K562 (cell line): ENCODE measurements at regions not wholly inside any gene's neighbourhood (a gene's known extent, or its start where the extent isn't known, plus 50 kb on each side); places are given as distances from the start of the nearest gene placed in this dataset.

Experiments used
- ATAC-seq: fragments of 200-7000 bp; cut with Tn5 transposase; 3 replicates; pipeline ENCODE4 v1.9.1; 2020; ENCODE audit warnings: moderate library complexity
- BruUV-seq: library from RNA; stranded (reverse); fragments of 400-500 nt; replicated peaks from 2 replicates; lab custom pipeline; 2021; lab: Mats Ljungman, UMichigan
- CTCF ChIA-PET: fragments of 300-600 bp; formaldehyde crosslinking; extraction: SDS; loops from one replicate; lab custom pipeline; 2021; ENCODE audit warnings: low intra/inter-chr PET ratio; lab: Yijun Ruan, JAX
- POLR2A ChIA-PET: fragments of 300-600, 350-650 bp; sonication (Branson Sonifier 250); formaldehyde crosslinking; extraction: SDS; loops from one replicate; lab custom pipeline; 2021; ENCODE audit warnings: antibody characterized with exemption, inconsistent platforms; lab: Yijun Ruan, JAX
- DNase-seq, 4 experiments: peaks; one replicate each; pipeline versions ENCODE4 v3.0.0 to v3.0.0-alpha.2; 2011 to 2018; ENCODE audit warnings: low spot score in 3 of 4, mixed read lengths in 3 of 4; ENCODE audit errors: extremely low read depth in 1 of 4
- FAIRE-seq: peaks from 2 replicates; lab custom pipeline; 2011; peaks lifted over from hg19 to GRCh38; lab: Jason Lieb, UNC
- H2AFZ ChIP-seq: 2 replicates; pipeline ENCODE4 v1.6.0; 2011; ENCODE audit warnings: low read depth, low read length, control low read depth, inconsistent platforms
- H3K27ac ChIP-seq: fragments of 200-600 bp; 3 replicates; pipeline ENCODE4 v1.8.0; 2011; ENCODE audit warnings: low read depth, mild to moderate bottlenecking, control low read depth, inconsistent platforms, low read length, moderate library complexity, mixed read lengths; ENCODE audit errors: extremely low read depth
- H3K27me3 ChIP-seq, 2 experiments: fragments of 300-600 bp in 1 of 2; 2 replicates in 1 of 2; 3 replicates in 1 of 2; pipeline versions ENCODE4 v1.6.0 to v1.8.0; 2011; ENCODE audit warnings: inconsistent platforms in 2 of 2, low read length in 2 of 2, mild to moderate bottlenecking in 1 of 2, mixed read lengths in 1 of 2, moderate library complexity in 1 of 2; ENCODE audit not compliant: control insufficient read depth in 2 of 2, insufficient read depth in 2 of 2
- H3K36me3 ChIP-seq: fragments of 300-600 bp; 3 replicates; pipeline ENCODE4 v1.8.0; 2011; ENCODE audit warnings: mild to moderate bottlenecking, low read length, inconsistent platforms; ENCODE audit not compliant: control insufficient read depth, insufficient read depth
- H3K4me1 ChIP-seq, 2 experiments: fragments of 200-600 bp in 1 of 2; replicated peaks in 1 of 2; 2 replicates in 1 of 2; 3 replicates in 1 of 2; pipeline versions ENCODE4 v1.5.1 to v1.8.0; 2011; ENCODE audit warnings: inconsistent platforms in 2 of 2, low read length in 2 of 2, mild to moderate bottlenecking in 1 of 2, mixed read lengths in 1 of 2, moderate library complexity in 1 of 2; ENCODE audit not compliant: control insufficient read depth in 2 of 2, insufficient read depth in 2 of 2
- H3K4me2 ChIP-seq: 2 replicates; pipeline ENCODE4 v1.6.1; 2011; ENCODE audit warnings: low read length, control low read depth, inconsistent platforms, mixed read lengths; ENCODE audit not compliant: insufficient read depth
- H3K4me3 ChIP-seq: fragments of 200-600 bp; sonication (generic), shearing (Covaris generic); 2 replicates; pipeline ENCODE4 v1.5.1; 2016; ENCODE audit warnings: control low read depth, inconsistent platforms
- H3K79me2 ChIP-seq: fragments of 200-600 bp; 3 replicates; pipeline ENCODE4 v1.8.0; 2011; ENCODE audit warnings: low read length, inconsistent platforms; ENCODE audit not compliant: control insufficient read depth, insufficient read depth
- H3K9ac ChIP-seq, 2 experiments: 2 replicates each; pipeline versions ENCODE4 v1.6.0 to v1.6.1; 2011; ENCODE audit warnings: low read depth in 2 of 2, low read length in 2 of 2, control low read depth in 1 of 2, inconsistent platforms in 1 of 2, mild to moderate bottlenecking in 1 of 2, mixed read lengths in 1 of 2; ENCODE audit not compliant: insufficient read depth in 1 of 2
- H3K9me1 ChIP-seq: one replicate; pipeline ENCODE4 v1.6.0; 2011; ENCODE audit warnings: inconsistent platforms, mild to moderate bottlenecking, low read length, moderate library complexity; ENCODE audit not compliant: control insufficient read depth, insufficient read depth
- H3K9me3 ChIP-seq: replicated peaks from 2 replicates; pipeline ENCODE4 v1.5.1; 2011; ENCODE audit warnings: low read depth, low read length, inconsistent platforms; ENCODE audit not compliant: control insufficient read depth, insufficient read depth
- H4K20me1 ChIP-seq: replicated peaks from 2 replicates; pipeline ENCODE4 v1.6.1; 2011; ENCODE audit warnings: low read length, inconsistent platforms, mixed read lengths; ENCODE audit not compliant: control insufficient read depth, insufficient read depth
- C11orf30 ChIP-seq: fragments of 450-650 bp; IDR thresholded peaks from 2 replicates; pipeline ENCODE4 v1.6.1; 2016; ENCODE audit warnings: low read depth, mild to moderate bottlenecking
- L3MBTL2 ChIP-seq: fragments of 450-650 bp; IDR thresholded peaks from 2 replicates; pipeline ENCODE4 v1.6.1; 2016; ENCODE audit warnings: mild to moderate bottlenecking, moderate library complexity
- MAFG ChIP-seq: fragments of 450-650 bp; conservative IDR thresholded peaks from 2 replicates; pipeline ENCODE4 v1.6.1; 2016; ENCODE audit warnings: missing genetic modification characterization, missing compliant biosample characterization
- MTF1 ChIP-seq: fragments of 250-450 bp; sonication (Bioruptor Pico); IDR thresholded peaks from 2 replicates; pipeline ENCODE4 v1.9.0; 2021; ENCODE audit warnings: moderate library complexity, mild to moderate bottlenecking, inconsistent platforms, borderline replicate concordance
- NFE2 ChIP-seq: IDR thresholded peaks from 2 replicates; pipeline ENCODE4 v1.6.1; 2014; ENCODE audit warnings: antibody characterized with exemption, low read depth
- PHB2 ChIP-seq: fragments of 450-650 bp; IDR thresholded peaks from 2 replicates; pipeline ENCODE4 v1.6.1; 2017; ENCODE audit warnings: low read depth
- ZNF316 ChIP-seq: fragments of 450-650 bp; IDR thresholded peaks from 2 replicates; pipeline ENCODE4 v1.6.1; 2016
- WGBS: fragments of 100-300 bp; shearing (Covaris generic); methylation state at CpG from one replicate; pipeline ENCODE4 v1.1.6; 2016; ENCODE audit warnings: low coverage, mixed read lengths; ENCODE audit not compliant: insufficient coverage; ENCODE audit errors: missing lambda C conversion rate; 5-methylcytosine and 5-hydroxymethylcytosine counted together
- in situ Hi-C: fragments of 300-500 bp; cut with MboI; formaldehyde crosslinking; loops from 4 replicates; pipeline ENCODE4 v1.15.0; 2018; ENCODE audit warnings: inconsistent platforms, mixed read lengths
- intact Hi-C: fragments of 100-400 bp; cut with micrococcal nuclease; formaldehyde crosslinking; loops from 2 replicates; pipeline ENCODE4 v1.14.2; 2022

GRCh38 chr7:22651534-22652243 is 75.3 kb upstream of the IL6 start:
- Histone ChIP-seq H3K4me1 (peaks cover 0 to 14% of the 10 kb centered on the region in 2 experiments; a peak in 2 of 5 replicates), H2AFZ (no peak overlapping the region), H3K27me3 (no peaks in the 10 kb centered on the region), H4K20me1 (no peaks in the 10 kb centered on the region), H3K9ac (no peak overlapping the region), H3K79me2 (0 out of 3 replicates have a peak, but pooled peaks cover 2% of the 10 kb centered on the region), H3K27ac (no peak overlapping the region), H3K4me2 (no peak overlapping the region), H3K9me3 (peaks cover 33% of the 10 kb centered on the region), H3K9me1 (no peaks in the 10 kb centered on the region), H3K36me3 (peaks cover 65% of the 10 kb centered on the region), H3K4me3 (no peak overlapping the region)
- ChIA-PET POLR2A (interaction anchor here (0.6 kb wide), 1 partner anchor 432 kb away, joined by 5 read pairs; no protein-coding TSS in a partner anchor), CTCF (no interaction called here)
- FAIRE-seq, result no peak
- in situ Hi-C loops (no loop called here), intact Hi-C loops (no loop called here)
- WGBS, result 72% methylated on average over 5 of the region's 5 CpGs
- BruUV-seq, result no TSS peak
- no peak for DNase-seq
- TF ChIP-seq NFE2 (0 out of 2 replicates have a peak, but pooled peaks have one; percentile 40), PHB2 (no peak), MTF1 (CRISPR knock-in tag) (no peak), L3MBTL2 (0 out of 2 replicates have a peak, but pooled peaks have one; percentile 15), C11orf30 (peak; percentile 16; the same call in 1 of the 2 replicates), MAFG (tag) (peak; percentile 25; the same call in 1 of the 2 replicates), ZNF316 (peak; percentile 34; the same call in 1 of the 2 replicates)
- ATAC-seq, result no peak
